OCI-M2 (cell line): ENCODE measurements at regions not wholly inside any gene's neighbourhood (a gene's known extent, or its start where the extent isn't known, plus 50 kb on each side); places are given as distances from the start of the nearest gene placed in this dataset.
A peak's percentile ranks its signal among the peaks of the same experiment; 100 is the strongest.

Source experiments
- DNase-seq: peaks from one replicate; lab custom pipeline; 2025; ENCODE audit not compliant: unreplicated experiment; lab: John Stamatoyannopoulos, UW

GRCh38 chr14:71273366-71273765, 366.1 kb downstream of the PCNX1 start:
- DNase-seq = no peak

- DNase-seq = no peak
Observed at GRCh38 chr14:71284048-71284447, 376.8 kb downstream of the PCNX1 start.

- DNase-seq = no peak
Observed at GRCh38 chr14:71286126-71286525, 378.9 kb downstream of the PCNX1 start.

- no peak for DNase-seq
Observed at GRCh38 chr14:71287567-71287966, 380.3 kb downstream of the PCNX1 start.

GRCh38 chr14:71289536-71289935, 382.3 kb downstream of the PCNX1 start:
- no peak for DNase-seq

GRCh38 chr14:71290301-71290700, 383.0 kb downstream of the PCNX1 start:
- DNase-seq = no peak

- DNase-seq = no peak
Observed at GRCh38 chr14:71290960-71291466, 383.8 kb downstream of the PCNX1 start.

GRCh38 chr14:71296184-71296583, 388.9 kb downstream of the PCNX1 start:
- no peak for DNase-seq

GRCh38 chr14:71300566-71301330, 393.5 kb downstream of the PCNX1 start:
- DNase-seq = no peak

GRCh38 chr14:71301611-71302010, 394.4 kb downstream of the PCNX1 start:
- no peak for DNase-seq

- DNase-seq = no peak
Observed at GRCh38 chr14:71304690-71305089, 397.4 kb downstream of the PCNX1 start.

GRCh38 chr14:71308671-71309070, 401.4 kb downstream of the PCNX1 start:
- DNase-seq = no peak

- DNase-seq = no peak
Observed at GRCh38 chr14:71309756-71310155, 402.5 kb downstream of the PCNX1 start.

GRCh38 chr14:71311061-71311460, 403.8 kb downstream of the PCNX1 start:
- no peak for DNase-seq

GRCh38 chr14:71314717-71315116, 407.5 kb downstream of the PCNX1 start:
- no peak for DNase-seq

GRCh38 chr14:71317385-71318096, 410.3 kb downstream of the PCNX1 start:
- no peak for DNase-seq

- no peak for DNase-seq
Observed at GRCh38 chr14:71318097-71318459, 410.8 kb downstream of the PCNX1 start.

- DNase-seq = peak; percentile 62
Observed at GRCh38 chr14:71319666-71320065, 412.4 kb downstream of the PCNX1 start.

GRCh38 chr14:71320107-71320733, 413.0 kb downstream of the PCNX1 start, which contains the start of gene SIPA1L1:
SIPA1L1 (plus strand) TSS chr14:71320476.
- peak; percentile 77 for DNase-seq

- no peak for DNase-seq
Observed at GRCh38 chr14:71320734-71321573, 413.7 kb downstream of the PCNX1 start.
